Hepatocyte (in vitro differentiated cells): ENCODE measurements at regions not wholly inside any gene's neighbourhood (a gene's known extent, or its start where the extent isn't known, plus 50 kb on each side); places are given as distances from the start of the nearest gene placed in this dataset.
"Not testable (repeated sequence)": the region's sequence is repeated elsewhere in the genome, so short reads cannot be mapped to it uniquely, and the experiment has no call there.

Experiments
- CTCF ChIP-seq: fragments of 200-600 bp; sonication (generic); IDR thresholded peaks from 2 replicates; pipeline ENCODE4 v1.5.1; 2016; ENCODE audit warnings: antibody characterized with exemption, mild to moderate bottlenecking; ENCODE audit not compliant: poor library complexity
- EZH2 ChIP-seq: fragments of 200-600 bp; sonication (generic); IDR thresholded peaks from 2 replicates; pipeline ENCODE4 v1.6.1; 2016; ENCODE audit warnings: antibody characterized with exemption, mild to moderate bottlenecking, borderline replicate concordance

GRCh38 chr16:33992513-33993177, 533.2 kb downstream of the TP53TG3F start:
- not testable (repeated sequence) for TF ChIP-seq CTCF, EZH2
